ENCODE measurements at regions not wholly inside any gene's neighbourhood (a gene's known extent, or its start where the extent isn't known, plus 50 kb on each side); places are given as distances from the start of the nearest gene placed in this dataset.

- no peak for DNase-seq (ENCODE audit: extremely low read depth in 1 of 11, low read depth in 9 of 11, low spot score in 4 of 11)
These were observed 86.1 kb upstream of the ZBED5 start for GRCh38 chr11:10943968-10944367.

DNA sequence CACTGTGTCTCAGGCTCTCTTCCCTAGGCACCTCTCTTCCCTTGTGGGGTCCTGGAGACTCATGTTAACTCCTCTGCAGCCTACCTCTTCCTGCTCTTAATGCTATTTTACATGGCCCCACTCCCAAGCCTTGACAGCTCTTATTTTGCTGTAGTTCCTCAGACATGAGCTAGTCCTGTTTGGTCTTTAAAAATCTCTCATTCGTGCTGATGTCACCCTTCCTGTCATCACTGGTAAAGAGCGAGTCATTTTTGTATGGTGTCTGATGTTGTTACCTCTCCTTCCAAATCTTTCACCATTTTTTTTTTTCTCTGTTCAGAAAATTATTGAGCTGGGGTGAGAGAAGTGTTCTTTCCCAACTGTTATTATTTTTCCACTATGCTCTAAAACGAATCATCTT is 84.8 kb upstream of the ZBED5 start:
- DNase-seq (ENCODE audit: extremely low read depth in 1 of 11, low read depth in 9 of 11, low spot score in 4 of 11) = no peak

GRCh38 chr11:10941871-10942270 is 84.0 kb upstream of the ZBED5 start:
- DNase-seq (ENCODE audit: extremely low read depth in 1 of 11, low read depth in 9 of 11, low spot score in 4 of 11) = no peak

DNA sequence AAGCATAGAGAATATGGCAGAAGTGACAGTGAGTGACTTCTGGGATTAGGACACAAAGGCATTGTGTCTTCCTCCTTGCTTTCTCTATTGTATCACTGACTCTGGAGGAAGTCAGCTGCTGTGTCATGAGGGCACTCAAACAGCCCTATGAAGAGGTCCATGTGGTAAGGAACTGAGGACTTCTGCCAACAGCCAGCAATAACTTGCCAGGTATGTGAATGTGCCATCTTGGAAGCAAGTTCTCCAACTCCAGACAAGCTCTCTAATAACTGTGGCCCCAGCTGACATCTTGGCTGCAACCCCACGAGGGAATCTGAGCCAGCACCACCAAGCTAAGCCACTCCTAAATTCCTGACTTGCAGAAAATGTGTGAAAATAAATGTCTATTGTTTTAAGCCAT is 83.6 kb upstream of the ZBED5 start:
- no peak for DNase-seq (ENCODE audit: extremely low read depth in 1 of 11, low read depth in 9 of 11, low spot score in 4 of 11)

DNA sequence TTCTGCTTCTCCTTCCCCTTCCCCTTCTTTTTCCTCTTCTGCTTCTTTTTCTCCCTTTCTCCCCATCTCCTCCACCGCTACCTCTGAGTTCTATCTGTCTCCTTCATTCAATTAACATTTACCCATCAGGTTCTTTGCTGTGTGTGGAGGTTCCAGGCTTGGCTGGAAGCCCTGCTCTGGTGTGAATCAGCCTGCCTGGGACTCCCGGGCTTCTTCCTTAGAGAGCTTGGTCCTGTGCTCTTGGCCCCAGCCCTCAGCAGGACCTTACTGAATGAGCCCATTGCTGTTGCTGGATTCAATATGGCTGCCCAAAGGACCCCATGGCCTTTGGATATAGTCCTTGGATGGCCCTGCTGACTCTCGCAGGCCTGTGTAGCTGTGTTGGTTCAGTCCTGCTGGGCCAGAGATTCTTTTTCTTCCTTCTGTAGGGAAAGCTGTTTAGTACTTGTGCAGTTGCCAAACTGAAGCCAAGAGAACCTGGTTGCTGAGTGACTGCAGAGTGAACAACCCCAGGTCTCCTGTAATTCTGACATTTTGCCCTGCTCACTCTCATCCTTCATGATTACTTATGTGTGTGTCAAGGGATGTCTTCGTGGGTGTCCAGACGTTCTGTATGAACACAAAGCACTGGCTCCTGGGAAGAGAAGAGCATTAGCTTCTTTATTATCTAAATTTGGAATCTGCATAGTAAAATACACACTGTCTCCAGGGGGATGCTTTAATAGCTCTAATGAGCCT is 81.0 kb upstream of the ZBED5 start:
- no peak for DNase-seq (ENCODE audit: extremely low read depth in 1 of 11, low read depth in 9 of 11, low spot score in 4 of 11)

DNA sequence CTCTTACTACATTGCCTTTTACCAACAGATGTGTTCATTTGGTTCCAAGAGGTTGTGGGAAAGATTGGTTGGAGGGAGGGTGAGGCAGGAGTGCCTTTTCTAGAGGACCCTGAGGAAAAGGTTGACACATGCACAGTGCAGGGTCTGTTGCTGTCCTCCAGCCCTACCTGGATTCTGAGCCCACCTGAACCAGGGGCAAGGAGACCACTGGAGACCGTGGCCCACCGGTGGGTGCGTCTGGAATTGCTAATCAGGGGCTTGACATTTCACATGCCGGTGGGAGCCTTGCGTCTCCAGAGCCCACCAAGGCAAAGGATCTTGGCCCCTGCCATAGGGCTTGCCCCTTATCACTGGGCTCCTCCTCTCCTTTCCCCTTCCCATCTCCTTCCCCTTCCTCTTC is 80.4 kb upstream of the ZBED5 start:
- DNase-seq (ENCODE audit: extremely low read depth in 1 of 11, low read depth in 9 of 11, low spot score in 4 of 11) = no peak

GRCh38 chr11:10937385-10937771 is 79.5 kb upstream of the ZBED5 start:
- DNase-seq (ENCODE audit: extremely low read depth in 1 of 11, low read depth in 9 of 11, low spot score in 4 of 11) = no peak

GRCh38 chr11:10936626-10937384 is 79.0 kb upstream of the ZBED5 start:
- DNase-seq (ENCODE audit: extremely low read depth in 1 of 11, low read depth in 9 of 11, low spot score in 4 of 11) = no peak

- no peak for DNase-seq (ENCODE audit: extremely low read depth in 1 of 11, low read depth in 9 of 11, low spot score in 4 of 11)
These were observed 77.2 kb upstream of the ZBED5 start for GRCh38 chr11:10935015-10935559.

DNA sequence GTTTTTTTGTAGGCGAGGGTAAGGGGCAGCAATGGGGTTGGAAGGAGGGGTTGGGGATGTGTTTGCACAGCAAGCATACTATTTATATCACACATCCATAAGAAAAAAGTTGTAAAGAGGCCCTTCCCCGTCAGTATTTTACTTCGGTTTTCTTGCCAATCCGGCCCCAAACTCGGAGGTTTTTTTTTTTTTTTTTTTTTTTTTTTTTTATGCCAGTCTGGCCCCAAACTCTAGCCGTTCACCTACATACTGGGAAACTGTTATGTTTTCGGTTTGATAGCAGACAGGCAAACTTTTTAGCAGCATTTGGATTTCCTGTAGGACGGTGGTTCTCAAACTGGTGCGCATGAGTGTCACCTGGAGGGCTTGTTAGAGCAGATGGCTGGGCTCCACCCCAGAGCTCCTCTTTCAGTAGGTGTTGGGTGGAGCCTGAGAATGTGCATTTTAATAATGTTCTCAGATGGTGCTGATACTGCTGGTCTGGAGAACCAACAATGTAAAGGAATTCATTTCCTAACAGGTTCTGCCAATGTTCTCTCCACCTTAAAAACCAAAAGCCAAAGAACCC is 76.5 kb upstream of the ZBED5 start:
- DNase-seq (ENCODE audit: extremely low read depth in 1 of 11, low read depth in 9 of 11, low spot score in 4 of 11) = peak in 1 of 11 donors; percentile 13

- DNase-seq (ENCODE audit: extremely low read depth in 1 of 11, low read depth in 9 of 11, low spot score in 4 of 11) = peak; percentile 77 to 94 (median 89)
These were observed 75.8 kb upstream of the ZBED5 start for GRCh38 chr11:10933455-10934292.

GRCh38 chr11:10932976-10933375 is 75.1 kb upstream of the ZBED5 start:
- DNase-seq (ENCODE audit: extremely low read depth in 1 of 11, low read depth in 9 of 11, low spot score in 4 of 11) = no peak

GRCh38 chr11:10931761-10932670 is 74.2 kb upstream of the ZBED5 start:
- peak in 2 of 11 donors; percentile 49 to 63 for DNase-seq (ENCODE audit: extremely low read depth in 1 of 11, low read depth in 9 of 11, low spot score in 4 of 11)

DNA sequence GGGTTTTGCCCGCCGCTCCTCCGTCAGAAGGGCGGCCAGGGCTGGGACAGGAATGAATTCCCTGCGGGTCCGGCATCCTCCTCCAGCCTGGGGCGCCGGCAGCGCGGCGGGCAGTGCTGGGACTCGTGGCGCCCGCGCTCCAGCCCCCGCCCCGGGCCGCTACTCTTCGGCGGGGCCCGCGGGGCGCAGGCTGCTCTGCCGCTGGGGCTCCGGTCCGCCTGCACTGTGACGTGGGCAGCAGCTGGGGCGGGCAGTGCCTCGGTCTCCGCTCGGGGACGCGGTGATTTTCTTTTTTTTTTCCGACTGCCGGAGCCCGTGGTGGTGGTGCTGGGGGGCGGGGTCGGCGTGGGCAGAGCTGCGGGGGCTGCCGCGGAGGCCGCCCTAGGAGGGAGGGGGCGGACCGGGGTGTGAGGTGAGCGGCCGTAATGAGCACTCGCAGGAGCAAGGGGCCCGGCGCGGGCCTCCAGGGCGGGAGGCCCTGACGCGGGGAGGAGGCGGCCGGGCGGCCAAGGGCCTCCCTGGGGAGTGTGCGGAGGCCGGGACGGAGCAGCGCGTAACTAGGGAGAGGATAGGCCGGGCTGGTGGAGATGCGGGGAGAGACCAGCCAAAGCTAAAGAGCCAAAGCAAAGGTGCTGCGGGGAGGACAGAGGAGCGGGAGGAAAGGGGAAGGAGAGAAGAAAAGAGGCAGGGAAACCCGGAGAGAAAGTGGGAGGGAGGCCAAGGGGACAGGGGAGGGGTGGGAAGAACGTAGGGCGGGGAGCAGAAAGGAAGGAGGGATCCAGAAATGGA is 73.3 kb upstream of the ZBED5 start:
- peak; percentile 62 to 77 (median 71) for DNase-seq (ENCODE audit: extremely low read depth in 1 of 11, low read depth in 9 of 11, low spot score in 4 of 11)

GRCh38 chr11:10930224-10930971 is 72.5 kb upstream of the ZBED5 start:
- peak in 1 of 11 donors; percentile 38 for DNase-seq (ENCODE audit: extremely low read depth in 1 of 11, low read depth in 9 of 11, low spot score in 4 of 11)

GRCh38 chr11:10927538-10927937 is 69.7 kb upstream of the ZBED5 start:
- no peak for DNase-seq (ENCODE audit: extremely low read depth in 1 of 11, low read depth in 9 of 11, low spot score in 4 of 11)

- no peak for DNase-seq (ENCODE audit: extremely low read depth in 1 of 11, low read depth in 9 of 11, low spot score in 4 of 11)
These were observed 69.0 kb upstream of the ZBED5 start for GRCh38 chr11:10926801-10927211.
